ENCODE measurements at regions not wholly inside any gene's neighbourhood (a gene's known extent, or its start where the extent isn't known, plus 50 kb on each side); places are given as distances from the start of the nearest gene placed in this dataset.
A peak's percentile ranks its signal among the peaks of the same experiment; 100 is the strongest.

DNA sequence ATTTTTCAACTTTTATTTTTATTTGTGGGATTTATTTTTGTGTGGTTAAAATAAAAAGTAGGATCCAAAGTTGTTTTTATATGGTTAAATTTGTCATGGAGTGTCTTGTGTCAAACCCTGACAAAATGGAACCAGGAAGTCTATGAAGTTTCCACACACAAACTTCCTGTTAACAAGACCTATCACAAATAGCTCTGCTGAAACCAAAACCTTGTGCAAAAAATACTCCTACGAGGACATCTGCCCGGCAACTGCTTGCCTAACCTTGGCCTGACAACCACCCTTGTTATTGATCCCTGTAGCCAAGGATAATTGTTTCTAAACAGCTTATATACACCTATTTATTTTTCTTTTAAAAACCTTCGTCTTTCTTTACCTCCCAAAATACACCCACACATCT is 389.6 kb downstream of the TRIB2 start:
- Mint-ChIP-seq H3K36me3 (ENCODE audit: insufficient read depth) (no peaks in the 10 kb centered on the region), H3K4me1 (ENCODE audit: low read depth) (no peaks in the 10 kb centered on the region), H3K27me3 (no peaks in the 10 kb centered on the region), H3K9me3 (ENCODE audit: low read depth) (no peaks in the 10 kb centered on the region), H3K4me3 (ENCODE audit: low read depth) (no peak overlapping the region), H3K27ac (no peak overlapping the region)
- TF ChIP-seq, protein P1, sequence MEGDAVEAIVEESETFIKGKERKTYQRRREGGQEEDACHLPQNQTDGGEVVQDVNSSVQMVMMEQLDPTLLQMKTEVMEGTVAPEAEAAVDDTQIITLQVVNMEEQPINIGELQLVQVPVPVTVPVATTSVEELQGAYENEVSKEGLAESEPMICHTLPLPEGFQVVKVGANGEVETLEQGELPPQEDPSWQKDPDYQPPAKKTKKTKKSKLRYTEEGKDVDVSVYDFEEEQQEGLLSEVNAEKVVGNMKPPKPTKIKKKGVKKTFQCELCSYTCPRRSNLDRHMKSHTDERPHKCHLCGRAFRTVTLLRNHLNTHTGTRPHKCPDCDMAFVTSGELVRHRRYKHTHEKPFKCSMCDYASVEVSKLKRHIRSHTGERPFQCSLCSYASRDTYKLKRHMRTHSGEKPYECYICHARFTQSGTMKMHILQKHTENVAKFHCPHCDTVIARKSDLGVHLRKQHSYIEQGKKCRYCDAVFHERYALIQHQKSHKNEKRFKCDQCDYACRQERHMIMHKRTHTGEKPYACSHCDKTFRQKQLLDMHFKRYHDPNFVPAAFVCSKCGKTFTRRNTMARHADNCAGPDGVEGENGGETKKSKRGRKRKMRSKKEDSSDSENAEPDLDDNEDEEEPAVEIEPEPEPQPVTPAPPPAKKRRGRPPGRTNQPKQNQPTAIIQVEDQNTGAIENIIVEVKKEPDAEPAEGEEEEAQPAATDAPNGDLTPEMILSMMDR (IDR thresholded peaks at IDR 0.05; ENCODE audit: unreplicated experiment): no peak
- DNase-seq (ENCODE audit: low spot score, unreplicated experiment): no peak

GRCh38 chr2:13109516-13109915 is 392.8 kb downstream of the TRIB2 start:
- Mint-ChIP-seq H3K9me3 (ENCODE audit: low read depth) (no peaks in the 10 kb centered on the region), H3K27ac (no peak overlapping the region), H3K4me1 (ENCODE audit: low read depth) (peaks cover 10% of the 10 kb centered on the region), H3K36me3 (ENCODE audit: insufficient read depth) (no peaks in the 10 kb centered on the region), H3K4me3 (ENCODE audit: low read depth) (no peak overlapping the region), H3K27me3 (no peaks in the 10 kb centered on the region)
- DNase-seq (ENCODE audit: low spot score, unreplicated experiment): no peak
- TF ChIP-seq, protein P1 (IDR thresholded peaks at IDR 0.05; ENCODE audit: unreplicated experiment): no peak

GRCh38 chr2:13110825-13111224 is 394.1 kb downstream of the TRIB2 start:
- H3K9me3 Mint-ChIP-seq (ENCODE audit: low read depth): no peaks in the 10 kb centered on the region
- no peak for DNase-seq (ENCODE audit: low spot score, unreplicated experiment)
- H3K4me3 Mint-ChIP-seq (ENCODE audit: low read depth): no peak overlapping the region
- TF ChIP-seq, protein P1 (IDR thresholded peaks at IDR 0.05; ENCODE audit: unreplicated experiment): no peak
- no peak overlapping the region for H3K27ac Mint-ChIP-seq
- peaks cover 16% of the 10 kb centered on the region for H3K4me1 Mint-ChIP-seq (ENCODE audit: low read depth)
- H3K27me3 Mint-ChIP-seq: no peaks in the 10 kb centered on the region
- no peaks in the 10 kb centered on the region for H3K36me3 Mint-ChIP-seq (ENCODE audit: insufficient read depth)

DNA sequence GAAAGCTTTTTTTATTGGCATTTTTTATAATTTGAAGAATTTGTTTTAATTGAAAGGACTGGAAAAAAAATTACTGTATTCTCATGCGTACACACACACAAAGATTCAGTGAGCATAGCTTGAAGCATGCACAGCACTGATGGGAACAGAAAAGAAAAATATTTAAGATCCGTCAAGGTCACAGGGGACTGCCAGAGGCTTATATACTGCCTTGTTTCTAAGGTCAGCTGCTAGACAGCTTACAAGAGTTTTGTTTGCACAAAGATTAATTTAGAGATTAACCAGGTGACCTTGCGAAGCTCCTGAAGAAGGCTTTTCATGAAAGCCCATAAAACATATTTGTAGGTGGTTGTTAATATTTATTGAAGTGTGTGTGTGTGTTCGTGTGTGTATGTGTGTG is 396.3 kb downstream of the TRIB2 start:
- no peak for DNase-seq (ENCODE audit: low spot score, unreplicated experiment)
- H3K9me3 Mint-ChIP-seq (ENCODE audit: low read depth): no peaks in the 10 kb centered on the region
- H3K4me3 Mint-ChIP-seq (ENCODE audit: low read depth): no peak overlapping the region
- H3K36me3 Mint-ChIP-seq (ENCODE audit: insufficient read depth): no peaks in the 10 kb centered on the region
- H3K4me1 Mint-ChIP-seq (ENCODE audit: low read depth): peaks cover 23% of the 10 kb centered on the region
- H3K27ac Mint-ChIP-seq: no peak overlapping the region
- TF ChIP-seq, protein P1 (IDR thresholded peaks at IDR 0.05; ENCODE audit: unreplicated experiment): no peak
- no peaks in the 10 kb centered on the region for H3K27me3 Mint-ChIP-seq

GRCh38 chr2:13114391-13114790 is 397.7 kb downstream of the TRIB2 start:
- peak overlapping the region; percentile 68 for H3K27ac Mint-ChIP-seq
- no peak for DNase-seq (ENCODE audit: low spot score, unreplicated experiment)
- no peaks in the 10 kb centered on the region for H3K36me3 Mint-ChIP-seq (ENCODE audit: insufficient read depth)

More at GRCh38 chr2:13114391-13114790, 397.7 kb downstream of the TRIB2 start:
- Mint-ChIP-seq H3K4me1 (ENCODE audit: low read depth) (peaks cover 23% of the 10 kb centered on the region), H3K4me3 (ENCODE audit: low read depth) (no peak overlapping the region), H3K27me3 (no peaks in the 10 kb centered on the region), H3K9me3 (ENCODE audit: low read depth) (no peaks in the 10 kb centered on the region)
- TF ChIP-seq, protein P1 (IDR thresholded peaks at IDR 0.05; ENCODE audit: unreplicated experiment): no peak
